Neural progenitor cell (in vitro differentiated cells): ENCODE measurements at regions not wholly inside any gene's neighbourhood (a gene's known extent, or its start where the extent isn't known, plus 50 kb on each side); places are given as distances from the start of the nearest gene placed in this dataset.

Experiments used
- CTCF ChIP-seq: fragments of 200-600 bp; sonication (generic); IDR thresholded peaks from 2 replicates; pipeline ENCODE4 v1.5.1; 2017; ENCODE audit warnings: antibody characterized with exemption, mild to moderate bottlenecking
- EZH2 ChIP-seq: fragments of 200-600 bp; sonication (generic); IDR thresholded peaks from 2 replicates; pipeline ENCODE4 v1.6.1; 2017; ENCODE audit warnings: antibody characterized with exemption, mild to moderate bottlenecking, moderate library complexity
- EZH2phosphoT487 ChIP-seq: fragments of 200-600 bp; sonication (generic); IDR thresholded peaks from 2 replicates; pipeline ENCODE4 v1.6.1; 2017; ENCODE audit warnings: antibody characterized with exemption

GRCh38 chr12:64995816-64996215 is 125.3 kb downstream of the WIF1 start:
- TF ChIP-seq CTCF: no peak
- no peak for TF ChIP-seq EZH2phosphoT487
- TF ChIP-seq EZH2: no peak
